HG03558 (cell line): ENCODE measurements at regions not wholly inside any gene's neighbourhood (a gene's known extent, or its start where the extent isn't known, plus 50 kb on each side); places are given as distances from the start of the nearest gene placed in this dataset.

ENCODE experiments used
- ATAC-seq: cut with Tn5 transposase; IDR thresholded peaks from one replicate; pipeline ENCODE4 v1.9.1; 2021; ENCODE audit warnings: moderate number of reproducible peaks; ENCODE audit not compliant: unreplicated experiment; ENCODE audit errors: extremely low read depth

GRCh38 chr6:137357263-137357947 lies 136.8 kb downstream of the OLIG3 start:
- ATAC-seq = no peak

- no peak for ATAC-seq
These were observed 134.7 kb upstream of the IFNGR1 start for GRCh38 chr6:137353842-137354397.

GRCh38 chr6:137353346-137353745 lies 134.2 kb upstream of the IFNGR1 start:
- no peak for ATAC-seq

- no peak for ATAC-seq
These were observed 133.7 kb upstream of the IFNGR1 start for GRCh38 chr6:137352859-137353258.

GRCh38 chr6:137351890-137352289 lies 132.7 kb upstream of the IFNGR1 start:
- ATAC-seq = no peak

- no peak for ATAC-seq
These were observed 131.7 kb upstream of the IFNGR1 start for GRCh38 chr6:137350857-137351256.

- no peak for ATAC-seq
These were observed 131.0 kb upstream of the IFNGR1 start for GRCh38 chr6:137349856-137350830.

- no peak for ATAC-seq
These were observed 129.6 kb upstream of the IFNGR1 start for GRCh38 chr6:137348777-137349176.

- no peak for ATAC-seq
These were observed 124.1 kb upstream of the IFNGR1 start for GRCh38 chr6:137343241-137343640.

GRCh38 chr6:137342607-137343190 lies 123.5 kb upstream of the IFNGR1 start:
- ATAC-seq = no peak

GRCh38 chr6:137341681-137342195 lies 122.6 kb upstream of the IFNGR1 start:
- ATAC-seq = no peak

- no peak for ATAC-seq
These were observed 120.9 kb upstream of the IFNGR1 start for GRCh38 chr6:137339929-137340559.

GRCh38 chr6:137334884-137335283 lies 115.7 kb upstream of the IFNGR1 start:
- no peak for ATAC-seq

- no peak for ATAC-seq
These were observed 114.9 kb upstream of the IFNGR1 start for GRCh38 chr6:137334094-137334493.

GRCh38 chr6:137332637-137333280 lies 113.6 kb upstream of the IFNGR1 start:
- ATAC-seq = no peak

- ATAC-seq = no peak
These were observed 104.7 kb upstream of the IFNGR1 start for GRCh38 chr6:137323860-137324259.

- ATAC-seq = no peak
These were observed 101.1 kb upstream of the IFNGR1 start for GRCh38 chr6:137320271-137320670.

- ATAC-seq = no peak
These were observed 97.4 kb upstream of the IFNGR1 start for GRCh38 chr6:137316626-137317025.

GRCh38 chr6:137315081-137315480 lies 95.9 kb upstream of the IFNGR1 start:
- ATAC-seq = no peak
